BJ (cell line): ENCODE measurements at regions not wholly inside any gene's neighbourhood (a gene's known extent, or its start where the extent isn't known, plus 50 kb on each side); places are given as distances from the start of the nearest gene placed in this dataset.

Experiments
- CTCF ChIA-PET: fragments of 350-600 bp; formaldehyde crosslinking; extraction: SDS; loops from one replicate; lab custom pipeline; 2021; ENCODE audit warnings: antibody characterized with exemption, inconsistent platforms; lab: Yijun Ruan, JAX
- POLR2A ChIA-PET: fragments of 300-600 bp; sonication (Branson Sonifier 250); formaldehyde crosslinking; extraction: SDS; loops from one replicate; lab custom pipeline; 2021; ENCODE audit warnings: antibody characterized with exemption; lab: Charles Lee
- DNase-seq: peaks from one replicate; pipeline ENCODE4 v3.0.0-alpha.2; 2011; ENCODE audit warnings: low read depth
- H3K27me3 ChIP-seq: 2 replicates; pipeline ENCODE4 v1.6.0; 2011; ENCODE audit warnings: low read length; ENCODE audit not compliant: control insufficient read depth, insufficient read depth
- H3K36me3 ChIP-seq: 2 replicates; pipeline ENCODE4 v1.5.1; 2011; ENCODE audit warnings: low read length; ENCODE audit not compliant: control insufficient read depth, insufficient read depth
- H3K4me3 ChIP-seq: 2 replicates; pipeline ENCODE4 v1.5.1; 2011; ENCODE audit warnings: low read depth, mild to moderate bottlenecking, control low read depth, low read length
- CTCF ChIP-seq: IDR thresholded peaks from 2 replicates; pipeline ENCODE4 v1.5.1; 2011; ENCODE audit warnings: low read depth, mild to moderate bottlenecking, control low read depth, inconsistent platforms, low read length, moderate library complexity; ENCODE audit not compliant: insufficient read depth

- H3K27me3 ChIP-seq, result no peaks in the 10 kb centered on the region
- TF ChIP-seq CTCF, result no peak
- POLR2A ChIA-PET, result no interaction called here
- H3K36me3 ChIP-seq, result no peaks in the 10 kb centered on the region
- DNase-seq, result no peak
- no peak overlapping the region for H3K4me3 ChIP-seq
- CTCF ChIA-PET, result interaction anchor here (0.5 kb wide), 1 partner anchor 14 kb away, joined by 3 read pairs; no protein-coding TSS in a partner anchor
Observed at GRCh38 chr15:66897416-66897815, 168.0 kb upstream of the SMAD3 start.

- CTCF ChIA-PET, result interaction anchor here (1.0 kb wide), 1 partner anchor 11 kb away, joined by 3 read pairs; no protein-coding TSS in a partner anchor
- DNase-seq, result no peak
- no peak overlapping the region for H3K4me3 ChIP-seq
- H3K27me3 ChIP-seq, result no peaks in the 10 kb centered on the region
- H3K36me3 ChIP-seq, result no peaks in the 10 kb centered on the region; the same call in 1 of the 2 replicates
- no peak for TF ChIP-seq CTCF
- POLR2A ChIA-PET, result no interaction called here
Observed at GRCh38 chr15:66897971-66898370, 167.4 kb upstream of the SMAD3 start.

GRCh38 chr15:66898656-66899386, 166.6 kb upstream of the SMAD3 start:
- Histone ChIP-seq H3K27me3 (no peaks in the 10 kb centered on the region), H3K36me3 (no peaks in the 10 kb centered on the region; the same call in 1 of the 2 replicates), H3K4me3 (no peak overlapping the region)
- no peak for TF ChIP-seq CTCF
- ChIA-PET POLR2A (interaction anchor here (0.7 kb wide), 1 partner anchor 260 kb away, joined by 3 read pairs; no protein-coding TSS in a partner anchor), CTCF (interaction anchor here (0.9 to 1.0 kb wide), 2 partner anchors 10 kb away, joined by 3 read pairs; no protein-coding TSS in a partner anchor)
- no peak for DNase-seq

DNA sequence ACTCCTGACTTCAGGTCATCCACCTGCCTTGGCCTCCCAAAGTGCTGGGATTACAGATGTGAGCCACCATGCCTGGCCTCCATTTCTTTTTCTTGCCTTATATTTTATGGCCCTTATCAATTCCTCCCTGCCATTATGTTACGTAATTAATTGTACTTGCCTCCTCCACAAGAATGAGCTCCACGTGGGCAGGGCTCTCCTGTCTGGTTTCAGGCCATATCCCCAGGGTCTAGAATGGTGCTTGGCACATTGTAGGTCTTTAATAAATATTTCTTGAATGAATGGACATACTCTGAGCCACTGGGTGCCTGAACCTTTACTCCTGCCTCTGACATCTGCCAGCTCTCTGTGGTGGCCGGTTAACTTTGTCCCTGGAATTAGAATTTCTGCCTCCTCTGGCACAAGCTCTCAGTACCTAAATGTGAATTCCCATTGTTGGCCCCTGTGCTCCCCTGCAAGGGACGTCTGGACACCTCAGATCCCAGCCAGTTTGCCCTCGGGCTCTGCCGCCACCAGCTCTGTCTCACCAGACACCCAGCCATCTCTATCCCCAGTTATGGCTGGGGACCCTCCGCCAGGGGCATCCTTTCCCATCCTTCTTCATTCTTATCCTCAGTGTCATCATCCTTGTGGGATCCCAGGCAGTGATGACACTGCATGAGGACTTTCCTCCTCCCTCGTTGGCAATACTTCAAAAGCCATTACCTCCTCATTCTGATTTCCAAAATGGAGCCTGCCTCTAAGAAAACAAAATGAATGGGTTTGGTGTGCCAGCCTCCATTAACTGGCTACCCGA, 165.6 kb upstream of the SMAD3 start:
- TF ChIP-seq CTCF, result peak; percentile 23; the same call in 1 of the 2 replicates
- H3K36me3 ChIP-seq, result no peaks in the 10 kb centered on the region; the same call in 1 of the 2 replicates
- no peaks in the 10 kb centered on the region for H3K27me3 ChIP-seq
- no peak for DNase-seq
- ChIA-PET CTCF (interaction anchor here (0.9 to 1.4 kb wide), 4 partner anchors 9 to 49 kb away, joined by 3 to 4 read pairs (median 3); no protein-coding TSS in a partner anchor), POLR2A (interaction anchor here (0.7 kb wide), 1 partner anchor 260 kb away, joined by 3 read pairs; no protein-coding TSS in a partner anchor)
- H3K4me3 ChIP-seq, result no peak overlapping the region
